Stimulated activated CD4-positive, alpha-beta T cell treated with anti-CD3 and anti-CD28 coated beads, Interleukin-1b, Interleukin-23, amount 100 ng/mL, for 1 hour (primary cell): ENCODE measurements at regions not wholly inside any gene's neighbourhood (a gene's known extent, or its start where the extent isn't known, plus 50 kb on each side); places are given as distances from the start of the nearest gene placed in this dataset.

Source experiments
- DNase-seq, 2 donors: peaks; one replicate each; pipeline ENCODE4 v3.0.0-alpha.2; 2020; ENCODE audit warnings: low read depth in 2 of 2

DNA sequence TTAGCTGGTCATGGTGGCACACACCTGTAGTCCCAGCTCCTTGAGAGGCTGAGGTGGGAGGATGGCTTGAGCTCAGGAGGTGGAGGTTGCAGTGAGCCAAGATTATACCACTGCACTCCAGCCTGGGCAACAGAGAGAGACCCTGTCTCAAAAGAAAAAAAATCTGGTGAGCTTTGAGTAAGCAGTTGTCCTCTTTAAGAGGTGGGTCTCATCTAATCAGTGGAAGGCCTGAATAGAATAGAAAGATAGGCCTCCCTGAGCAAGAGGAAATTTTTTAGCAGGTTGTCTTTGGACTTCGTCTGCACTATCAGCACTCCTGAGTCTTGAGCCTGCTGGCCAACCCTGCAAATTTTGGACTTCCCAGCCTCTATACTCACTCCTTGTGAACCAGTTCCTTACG lies 266.0 kb upstream of the ZFHX3 start:
- no peak for DNase-seq

DNA sequence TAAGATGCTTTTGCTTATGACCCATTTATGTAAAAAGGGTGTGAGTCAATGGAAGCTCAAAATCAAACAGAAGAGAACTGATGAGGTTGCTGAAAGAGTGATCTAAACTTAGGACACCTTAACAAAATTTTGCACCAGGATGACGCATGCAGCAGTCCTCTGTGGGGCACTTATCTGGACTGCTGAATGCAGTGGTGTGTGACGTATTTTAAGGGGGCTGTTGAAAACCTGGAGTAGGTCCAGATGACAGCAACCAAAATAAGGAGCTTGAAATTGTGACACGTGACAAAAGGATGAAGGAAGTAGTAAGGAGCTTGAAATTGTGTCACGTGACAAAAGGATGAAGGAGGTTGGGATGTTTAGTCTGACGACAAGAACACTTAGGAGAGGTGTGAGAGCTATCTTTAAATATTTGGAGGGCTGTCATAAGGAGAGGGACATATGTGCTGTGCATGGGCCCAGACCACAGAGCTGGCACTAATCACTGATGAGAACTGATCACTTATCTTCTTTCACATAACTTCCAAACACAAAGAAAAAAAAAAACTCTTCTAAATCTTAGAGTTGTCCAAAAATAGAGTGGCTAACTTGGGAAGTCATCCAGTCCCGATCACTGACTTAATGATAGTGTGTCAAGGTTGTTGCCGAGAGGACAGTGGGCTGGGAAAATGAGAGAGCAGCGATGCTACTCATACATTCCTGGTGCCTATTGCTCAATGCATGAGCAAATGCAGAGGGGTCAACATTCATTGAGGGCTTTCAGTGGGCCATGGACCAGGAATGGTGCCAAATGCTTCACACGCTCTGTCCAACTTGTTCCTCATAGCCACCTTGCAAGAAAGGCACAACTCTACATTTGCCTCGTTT lies 264.2 kb upstream of the ZFHX3 start:
- DNase-seq: no peak

DNA sequence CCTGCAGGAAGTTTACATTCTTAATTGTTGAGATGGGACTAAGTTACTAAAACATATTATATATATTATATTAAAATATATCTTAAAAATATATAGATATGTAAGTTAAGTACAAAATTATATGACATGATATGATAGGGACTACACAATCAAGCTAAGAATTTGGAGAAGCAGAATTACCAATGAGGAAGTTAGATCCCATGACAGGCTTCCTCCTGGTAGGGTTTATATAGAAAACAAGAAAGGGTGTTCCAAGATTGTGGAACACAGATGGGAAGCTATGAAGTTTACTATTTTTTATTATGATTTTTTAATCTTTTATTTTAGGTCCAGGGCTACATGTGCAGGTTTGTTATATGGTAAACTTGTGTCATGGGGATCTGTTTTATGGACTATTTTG lies 260.8 kb upstream of the ZFHX3 start:
- no peak for DNase-seq

DNA sequence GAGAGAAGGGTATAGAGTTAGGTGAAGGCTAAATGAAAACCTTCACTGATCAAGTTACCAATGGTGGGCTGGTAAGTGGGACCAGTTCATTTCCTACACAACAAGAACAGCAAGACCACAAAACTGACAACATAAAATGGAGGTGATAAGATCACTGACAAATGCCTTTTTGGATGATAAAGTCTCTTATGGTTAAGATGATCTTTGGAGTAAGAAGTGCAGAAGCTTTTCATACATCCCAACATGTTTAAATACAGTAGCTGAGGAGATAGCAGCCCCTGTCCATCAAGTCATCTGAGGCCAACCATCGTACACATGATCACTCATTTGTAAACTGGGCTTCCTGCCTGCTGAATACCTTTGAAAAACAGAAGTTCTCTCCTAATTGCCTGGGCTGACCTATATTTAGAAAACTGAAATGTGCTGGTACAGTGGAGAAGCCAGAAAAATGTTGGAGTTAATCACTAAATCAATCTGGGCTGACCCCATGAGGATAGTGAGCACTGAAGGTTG lies 259.0 kb upstream of the ZFHX3 start:
- DNase-seq: no peak

DNA sequence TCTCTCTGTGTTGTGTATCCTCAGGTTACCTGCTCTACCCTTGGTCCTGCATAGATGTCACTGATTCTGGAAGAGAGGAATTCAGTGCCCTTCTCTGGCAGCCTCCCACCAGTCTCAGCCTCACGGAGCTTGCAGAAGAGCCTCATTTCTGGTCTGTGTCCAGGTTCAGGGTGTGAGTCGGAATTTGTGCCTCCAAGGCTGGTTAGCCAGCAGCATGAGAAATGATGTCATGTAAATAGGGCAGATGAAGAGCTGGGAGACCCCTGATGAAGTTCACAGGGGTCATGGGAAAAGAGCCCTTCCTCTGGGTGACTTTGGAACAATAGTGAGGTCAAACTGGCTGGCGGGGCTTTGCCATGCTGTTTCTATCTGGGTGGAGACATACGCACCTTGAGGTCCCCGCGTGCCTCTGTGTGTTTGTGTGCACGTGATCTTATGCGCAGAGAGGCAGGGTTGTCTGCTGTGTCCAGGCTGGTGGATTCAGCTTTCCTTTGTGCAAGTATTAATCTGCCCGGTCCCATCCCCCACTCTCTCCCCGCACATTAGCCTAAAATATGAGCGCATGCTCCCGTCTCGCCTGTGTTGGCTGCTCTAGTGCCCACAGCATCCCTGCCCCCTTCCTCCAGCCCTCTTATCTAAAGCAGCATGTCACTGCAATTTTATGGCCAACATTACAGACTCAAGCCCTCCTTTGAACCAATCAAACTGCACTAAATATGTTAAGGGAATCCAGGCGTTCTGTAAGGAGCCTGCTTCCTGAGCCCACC lies 256.3 kb upstream of the ZFHX3 start:
- DNase-seq: no peak

DNA sequence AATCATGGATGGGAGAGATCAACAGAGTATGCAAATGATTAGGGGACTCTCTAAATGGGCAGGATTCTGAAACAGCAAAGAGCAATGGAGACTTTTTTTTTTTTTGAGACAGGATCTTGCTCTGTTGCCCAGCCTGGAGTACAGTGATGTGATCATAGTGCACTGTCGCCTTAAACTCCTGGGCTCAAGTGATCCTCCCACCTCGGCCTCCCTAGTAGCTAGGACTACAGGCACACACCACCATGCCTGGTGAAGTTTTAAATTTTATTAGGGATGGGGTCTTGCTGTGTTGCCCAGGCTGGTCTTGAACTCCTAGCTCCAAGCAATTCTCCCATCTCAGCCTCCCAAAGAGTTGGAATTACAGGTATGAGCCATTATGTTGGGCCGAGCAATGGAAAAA lies 255.0 kb upstream of the ZFHX3 start:
- no peak for DNase-seq

DNA sequence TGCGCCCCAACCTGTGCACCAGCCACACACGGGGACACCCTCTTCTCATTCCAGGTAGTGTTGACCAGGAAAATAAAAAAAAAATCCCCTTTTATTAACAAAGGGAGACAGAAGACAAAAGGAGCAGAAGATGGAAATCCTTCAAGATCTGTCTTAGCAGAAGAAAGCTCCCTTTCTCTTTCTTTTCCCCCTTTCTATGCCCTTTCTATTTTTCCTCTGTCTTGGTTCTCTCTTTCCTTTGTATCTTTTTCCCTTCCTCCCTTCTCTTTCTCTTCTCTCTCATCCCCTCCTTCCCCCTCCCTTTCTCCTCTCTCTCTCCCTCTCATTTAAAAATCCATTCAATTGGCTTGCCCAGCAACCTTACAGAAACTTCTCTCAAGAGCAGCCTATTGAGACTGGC lies 254.1 kb upstream of the ZFHX3 start:
- DNase-seq: no peak

DNA sequence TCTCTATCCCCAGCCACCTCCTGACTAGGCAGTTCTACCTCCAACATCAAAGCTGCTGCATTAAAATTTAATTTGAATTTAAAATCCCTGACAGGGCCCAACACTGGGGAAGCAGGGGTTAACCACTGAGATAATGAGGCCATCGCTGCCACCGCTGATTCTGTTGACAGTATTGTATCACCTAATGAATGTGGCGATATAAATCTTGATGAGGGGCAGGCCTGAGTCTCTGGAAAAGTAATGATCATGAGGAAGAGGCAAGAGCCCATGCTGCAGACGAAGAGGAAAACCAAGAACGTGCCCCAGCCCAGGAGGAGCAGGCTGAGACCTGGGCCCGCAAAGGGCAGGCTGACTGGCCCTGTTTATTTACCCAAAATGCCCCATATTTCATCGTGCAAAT lies 251.4 kb upstream of the ZFHX3 start:
- no peak for DNase-seq

DNA sequence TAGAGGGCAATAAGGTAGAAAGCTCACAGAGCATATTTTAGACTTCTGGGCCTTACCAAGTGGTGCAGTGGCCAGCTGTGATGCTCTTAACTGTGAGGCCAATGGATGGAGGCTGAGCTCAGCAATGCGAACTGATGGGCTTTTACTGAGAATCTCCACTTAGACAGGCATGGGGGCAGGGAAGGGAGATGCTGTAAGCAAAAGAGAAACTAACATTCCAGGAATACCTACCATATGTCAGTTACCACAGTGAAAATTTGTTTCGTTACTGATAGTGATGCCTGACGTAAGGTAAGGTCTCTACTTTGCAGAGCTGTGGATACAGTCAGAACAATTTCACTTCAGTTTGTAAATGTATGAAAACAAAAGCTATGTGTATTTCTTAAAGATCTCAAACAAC lies 250.6 kb upstream of the ZFHX3 start:
- DNase-seq: no peak

DNA sequence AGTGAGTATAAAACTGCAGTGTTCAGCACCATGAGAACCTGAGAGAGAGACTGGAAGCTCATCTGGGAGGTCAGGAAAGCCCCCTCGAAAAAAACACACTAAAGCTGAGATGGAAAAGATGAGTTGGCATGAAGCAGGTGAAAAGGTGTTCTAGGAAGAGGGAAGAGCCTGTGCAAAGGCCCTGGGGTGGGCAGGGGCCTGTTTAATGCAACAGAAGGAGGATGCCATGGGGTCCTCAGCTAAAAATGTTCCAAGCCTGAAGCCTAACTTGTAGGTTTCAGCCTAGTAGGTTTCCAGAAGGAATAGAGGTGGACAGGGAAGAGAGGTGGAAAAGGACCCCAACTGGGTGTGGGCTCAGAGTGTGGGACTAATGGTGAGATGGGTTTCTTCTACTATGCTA lies 242.3 kb upstream of the ZFHX3 start:
- DNase-seq: no peak

DNA sequence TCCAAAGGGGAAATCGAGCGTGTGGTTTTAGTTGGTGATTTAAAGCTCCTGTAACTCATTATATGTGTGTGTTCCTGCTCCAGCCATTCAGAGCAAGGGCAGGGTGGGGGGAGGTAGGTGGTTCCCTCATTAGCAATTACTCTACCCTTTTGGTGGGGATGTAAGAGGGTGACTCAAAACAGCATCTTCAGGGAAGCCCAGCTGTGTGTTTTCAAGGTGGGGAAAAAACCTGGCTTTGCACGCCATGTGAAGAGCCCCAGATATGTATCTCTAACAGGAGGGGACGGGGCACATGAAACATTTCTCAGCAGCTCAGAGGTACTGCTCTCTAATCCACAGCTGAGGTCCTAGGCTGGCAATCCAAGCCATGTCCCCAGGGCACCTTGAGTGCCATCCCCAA lies 241.3 kb upstream of the ZFHX3 start:
- no peak for DNase-seq

DNA sequence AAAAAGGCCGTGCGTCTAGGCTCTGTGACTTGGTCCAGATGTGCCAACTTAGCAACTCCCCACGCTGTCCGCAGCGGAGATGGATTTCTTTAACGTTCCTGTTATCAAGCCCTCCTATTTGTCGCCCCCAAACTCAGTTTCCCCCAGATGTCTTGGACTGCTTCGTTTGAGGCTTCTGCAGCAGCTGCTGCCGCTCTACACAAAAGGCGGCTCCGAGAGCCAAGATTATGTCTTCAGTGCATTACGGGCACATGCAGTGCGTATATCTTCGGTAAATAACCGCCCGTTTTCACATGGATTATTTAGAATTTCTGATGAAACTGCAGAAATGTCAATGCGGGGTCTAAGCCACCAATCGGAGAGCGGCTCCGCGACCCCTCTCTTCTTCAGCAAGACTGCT lies 240.6 kb upstream of the ZFHX3 start:
- DNase-seq: no peak

DNA sequence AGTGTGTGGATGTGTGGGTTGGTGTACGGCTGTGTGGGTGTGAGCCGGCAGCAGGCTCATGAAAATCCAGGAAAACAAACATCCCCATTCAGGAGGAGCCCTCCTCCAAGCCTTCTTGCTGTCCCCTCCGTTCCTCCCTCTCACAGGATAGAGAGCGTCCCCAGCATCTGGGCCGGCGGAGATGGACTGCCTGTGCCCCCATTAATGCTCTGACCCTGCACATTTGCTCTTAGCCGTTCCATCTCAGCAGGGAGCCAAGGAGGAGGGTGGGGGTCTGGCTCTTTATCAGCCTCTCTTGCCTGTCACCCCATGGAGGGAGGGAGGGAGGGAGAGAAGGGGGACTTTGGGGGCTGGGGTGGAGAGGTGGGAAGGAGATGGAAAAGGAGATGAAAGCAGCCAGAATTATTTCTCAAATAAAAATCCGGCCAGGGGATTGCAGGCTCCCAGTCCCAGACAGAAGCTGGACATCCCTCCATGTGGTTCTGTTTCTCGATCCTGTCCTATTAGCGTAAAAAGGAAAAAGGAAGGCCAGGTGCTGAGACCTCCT lies 240.0 kb upstream of the ZFHX3 start:
- no peak for DNase-seq

DNA sequence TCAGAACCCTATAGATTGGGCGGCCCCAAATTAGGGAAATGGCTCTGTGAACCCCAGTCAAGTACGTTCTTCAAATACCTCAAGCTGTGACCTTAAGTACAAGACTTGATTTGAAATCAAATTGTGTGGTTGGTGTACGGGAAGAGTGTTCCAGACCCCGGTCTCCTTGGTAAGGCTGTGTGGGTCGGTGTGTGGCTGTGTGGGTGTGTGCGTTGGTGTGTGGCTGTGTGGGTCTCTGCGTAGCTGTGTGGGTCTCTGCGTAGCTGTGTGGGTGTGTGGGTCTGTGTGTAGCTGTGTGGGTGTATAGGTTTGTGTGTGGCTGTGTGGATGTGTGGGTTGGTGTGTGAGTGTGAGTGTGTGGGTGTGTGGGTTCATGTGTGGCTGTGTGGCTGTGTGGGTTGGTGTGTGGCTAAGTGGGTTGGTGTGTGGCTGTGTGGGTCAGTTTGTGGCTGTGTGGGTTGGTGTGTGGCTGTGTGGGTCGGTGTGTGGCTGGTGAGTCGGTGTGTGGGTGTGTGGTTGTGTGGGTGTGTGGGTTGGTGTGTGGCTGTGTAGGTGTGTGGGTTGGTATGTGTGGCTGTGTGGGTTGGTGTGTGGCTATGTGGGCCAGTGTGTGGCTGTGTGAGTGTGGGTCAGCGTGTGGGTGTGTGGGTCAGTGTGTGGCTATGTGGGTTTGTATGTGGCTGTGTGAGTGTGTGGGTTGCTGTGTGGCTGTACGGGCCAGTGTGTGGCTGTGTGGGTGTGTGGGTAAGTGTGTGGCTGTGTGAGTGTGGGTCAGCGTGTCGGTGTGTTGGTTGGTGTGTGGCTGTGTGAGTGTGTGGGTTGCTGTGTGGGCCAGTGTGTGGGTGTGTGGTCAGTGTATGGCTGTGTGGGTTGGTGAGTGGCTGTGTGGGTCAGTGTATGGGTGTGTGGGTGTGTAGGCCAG lies 238.7 kb upstream of the ZFHX3 start:
- DNase-seq: no peak

DNA sequence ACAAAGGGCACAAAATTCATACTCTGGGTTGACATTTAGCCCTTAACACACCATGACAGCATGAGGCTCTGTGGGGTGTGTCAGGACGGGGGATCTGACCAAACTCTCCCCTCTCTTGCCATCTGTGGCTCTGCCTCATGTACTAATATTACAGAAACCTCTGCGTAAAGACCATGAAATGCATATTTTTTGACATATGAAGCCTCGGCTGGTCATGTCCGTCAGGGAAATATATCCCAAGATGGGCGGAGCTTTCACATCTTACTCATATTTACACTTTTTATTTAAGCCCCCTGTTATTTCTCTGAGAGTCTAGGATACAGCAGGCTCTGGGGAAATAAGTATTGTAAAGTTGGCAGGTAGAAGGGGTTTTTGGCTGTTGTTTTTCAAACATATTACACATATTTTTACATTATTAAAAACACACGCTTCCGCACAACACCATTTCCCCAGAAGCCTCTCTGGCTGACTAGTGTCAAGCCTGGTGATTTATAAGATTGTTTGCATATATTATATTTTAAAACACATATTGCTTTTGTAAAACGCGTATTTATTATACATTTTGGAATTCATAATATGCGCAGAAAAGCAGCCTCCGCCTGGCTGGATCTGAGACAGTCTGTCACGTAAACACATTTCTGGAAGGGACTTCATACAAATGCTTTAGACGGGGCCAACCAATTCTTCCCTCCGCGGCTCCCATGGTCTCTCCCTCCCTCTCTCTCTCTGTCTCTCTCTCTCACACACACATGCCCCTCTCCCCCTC lies 237.7 kb upstream of the ZFHX3 start:
- DNase-seq: no peak

DNA sequence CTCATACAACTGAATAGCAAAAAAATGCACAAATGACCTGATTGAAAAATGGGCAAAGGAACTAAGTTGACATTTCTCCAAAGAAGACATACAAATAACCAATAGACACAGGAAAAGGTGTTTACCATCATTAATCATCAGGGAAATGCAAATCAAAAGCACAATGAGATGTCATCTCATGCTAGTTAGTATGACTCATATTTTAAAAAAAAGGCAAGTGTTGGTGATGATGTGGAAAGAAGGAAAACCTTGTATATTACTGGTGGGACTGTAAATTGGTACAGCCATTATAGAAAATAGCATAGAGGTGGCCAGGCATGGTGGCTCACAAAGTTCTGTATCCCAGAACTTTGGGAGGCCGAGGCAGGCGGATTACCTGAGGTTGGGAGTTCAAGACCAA lies 232.5 kb upstream of the ZFHX3 start:
- no peak for DNase-seq

DNA sequence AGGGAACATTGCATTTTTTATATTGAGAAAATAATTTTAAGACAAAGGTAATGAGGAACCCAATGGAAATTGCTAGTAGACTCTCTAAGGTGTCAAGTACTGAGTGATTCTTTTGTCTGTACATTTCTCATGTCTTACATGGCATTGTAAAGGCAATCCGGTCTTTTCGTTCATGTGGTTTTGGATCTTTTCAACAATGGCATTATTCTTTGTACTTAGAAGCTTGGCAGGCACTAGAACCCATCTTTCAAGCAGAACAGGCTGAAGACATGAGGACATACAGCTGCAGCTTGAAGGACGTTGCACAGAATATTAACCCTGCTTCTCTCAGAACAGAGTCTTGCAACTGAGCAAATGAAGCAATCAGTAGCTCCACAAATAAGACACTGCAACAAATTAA lies 231.5 kb upstream of the ZFHX3 start:
- DNase-seq: no peak

DNA sequence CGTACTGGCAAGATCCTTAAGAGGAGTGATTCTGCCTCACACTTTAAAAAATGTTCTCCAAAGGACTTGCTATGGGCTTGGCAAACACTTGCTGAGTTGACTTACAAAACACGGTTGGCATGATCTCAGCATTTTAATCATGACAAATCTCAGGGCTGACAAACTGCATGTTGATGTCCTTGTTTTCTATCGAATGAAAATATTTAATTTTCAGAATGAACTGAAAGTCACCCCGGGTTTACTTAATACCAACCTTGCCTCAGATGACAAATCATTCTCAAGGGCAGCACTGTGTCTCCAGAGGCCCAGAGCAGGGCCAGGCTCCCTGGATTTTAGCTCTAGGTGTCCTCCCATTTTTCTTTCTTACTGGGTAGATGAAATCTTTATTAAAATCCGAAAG lies 229.1 kb upstream of the ZFHX3 start:
- no peak for DNase-seq

DNA sequence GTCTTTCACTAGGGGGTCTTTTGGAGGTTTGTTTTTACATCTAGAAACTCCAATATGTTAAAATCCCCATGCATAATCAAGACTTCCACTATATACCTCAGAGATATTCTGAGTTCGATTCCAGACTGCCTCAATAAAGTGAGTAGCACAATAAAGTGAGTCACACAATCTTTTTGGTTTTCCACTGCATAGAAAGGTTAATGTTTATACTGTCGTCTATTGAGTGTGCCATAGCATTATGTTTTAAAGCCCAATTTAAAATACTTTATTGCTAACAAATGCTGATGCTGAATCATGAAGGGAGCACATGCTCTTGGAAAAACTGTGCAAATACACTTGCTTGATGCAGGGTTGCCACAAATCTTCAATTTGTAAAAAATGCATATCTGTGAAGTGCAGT lies 227.5 kb upstream of the ZFHX3 start:
- DNase-seq: no peak

DNA sequence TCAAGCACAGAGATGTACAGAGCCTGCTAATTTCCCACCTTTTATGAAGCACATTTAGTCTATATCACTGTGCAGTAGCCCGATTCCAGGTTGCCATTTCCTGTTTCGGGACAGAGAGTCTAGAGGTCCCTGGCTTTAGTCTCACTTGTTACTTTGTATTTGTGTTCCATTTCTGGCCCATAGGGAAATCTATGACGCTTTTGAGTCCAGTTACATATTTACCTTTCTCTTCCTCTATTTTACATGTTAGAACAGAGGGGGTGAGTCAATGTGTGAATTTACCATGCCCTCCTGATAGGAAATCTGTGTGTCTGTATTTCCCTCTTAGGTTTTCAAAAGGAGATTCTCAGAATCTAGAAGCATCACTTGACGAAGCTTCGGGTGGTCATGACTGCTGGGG lies 227.1 kb upstream of the ZFHX3 start:
- DNase-seq: no peak

DNA sequence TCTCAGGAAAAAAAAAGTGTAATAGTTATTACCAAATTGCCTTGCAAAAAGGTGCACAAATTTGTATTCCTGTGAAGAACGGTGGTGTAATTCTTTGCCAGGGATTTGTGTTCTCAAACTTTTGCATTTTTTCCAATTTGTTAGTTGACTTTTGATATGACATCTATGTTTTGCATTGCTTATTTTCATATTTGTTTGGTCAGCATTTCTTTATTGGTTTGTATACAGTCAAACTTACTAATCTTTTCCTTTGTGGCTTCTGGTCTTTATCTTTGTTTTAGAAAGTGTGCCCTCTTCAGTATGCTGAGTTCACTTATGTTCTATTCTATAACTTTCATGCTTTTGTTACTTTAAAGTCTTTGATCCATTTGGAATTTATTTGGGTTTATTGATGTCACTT lies 226.2 kb upstream of the ZFHX3 start:
- DNase-seq: no peak
